K562 (cell line): ENCODE measurements at regions not wholly inside any gene's neighbourhood (a gene's known extent, or its start where the extent isn't known, plus 50 kb on each side); places are given as distances from the start of the nearest gene placed in this dataset.
"Not testable (repeated sequence)": the region's sequence is repeated elsewhere in the genome, so short reads cannot be mapped to it uniquely, and the experiment has no call there.

Experiments
- ATAC-seq: fragments of 200-7000 bp; cut with Tn5 transposase; 3 replicates; pipeline ENCODE4 v1.9.1; 2020; ENCODE audit warnings: moderate library complexity
- BruUV-seq: library from RNA; stranded (reverse); fragments of 400-500 nt; replicated peaks from 2 replicates; lab custom pipeline; 2021; lab: Mats Ljungman, UMichigan
- CTCF ChIA-PET: fragments of 300-600 bp; formaldehyde crosslinking; extraction: SDS; loops from one replicate; lab custom pipeline; 2021; ENCODE audit warnings: low intra/inter-chr PET ratio; lab: Yijun Ruan, JAX
- POLR2A ChIA-PET: fragments of 300-600, 350-650 bp; sonication (Branson Sonifier 250); formaldehyde crosslinking; extraction: SDS; loops from one replicate; lab custom pipeline; 2021; ENCODE audit warnings: antibody characterized with exemption, inconsistent platforms; lab: Yijun Ruan, JAX
- DNase-seq, 4 experiments: peaks; one replicate each; pipeline versions ENCODE4 v3.0.0 to v3.0.0-alpha.2; 2011 to 2018; ENCODE audit warnings: low spot score in 3 of 4, mixed read lengths in 3 of 4; ENCODE audit errors: extremely low read depth in 1 of 4
- FAIRE-seq: peaks from 2 replicates; lab custom pipeline; 2011; peaks lifted over from hg19 to GRCh38; lab: Jason Lieb, UNC
- H2AFZ ChIP-seq: 2 replicates; pipeline ENCODE4 v1.6.0; 2011; ENCODE audit warnings: low read depth, low read length, control low read depth, inconsistent platforms
- H3K27ac ChIP-seq: fragments of 200-600 bp; 3 replicates; pipeline ENCODE4 v1.8.0; 2011; ENCODE audit warnings: low read depth, mild to moderate bottlenecking, control low read depth, inconsistent platforms, low read length, moderate library complexity, mixed read lengths; ENCODE audit errors: extremely low read depth
- H3K27me3 ChIP-seq, 2 experiments: fragments of 300-600 bp in 1 of 2; 2 replicates in 1 of 2; 3 replicates in 1 of 2; pipeline versions ENCODE4 v1.6.0 to v1.8.0; 2011; ENCODE audit warnings: inconsistent platforms in 2 of 2, low read length in 2 of 2, mild to moderate bottlenecking in 1 of 2, mixed read lengths in 1 of 2, moderate library complexity in 1 of 2; ENCODE audit not compliant: control insufficient read depth in 2 of 2, insufficient read depth in 2 of 2
- H3K36me3 ChIP-seq: fragments of 300-600 bp; 3 replicates; pipeline ENCODE4 v1.8.0; 2011; ENCODE audit warnings: mild to moderate bottlenecking, low read length, inconsistent platforms; ENCODE audit not compliant: control insufficient read depth, insufficient read depth
- H3K4me1 ChIP-seq, 2 experiments: fragments of 200-600 bp in 1 of 2; replicated peaks in 1 of 2; 2 replicates in 1 of 2; 3 replicates in 1 of 2; pipeline versions ENCODE4 v1.5.1 to v1.8.0; 2011; ENCODE audit warnings: inconsistent platforms in 2 of 2, low read length in 2 of 2, mild to moderate bottlenecking in 1 of 2, mixed read lengths in 1 of 2, moderate library complexity in 1 of 2; ENCODE audit not compliant: control insufficient read depth in 2 of 2, insufficient read depth in 2 of 2
- H3K4me2 ChIP-seq: 2 replicates; pipeline ENCODE4 v1.6.1; 2011; ENCODE audit warnings: low read length, control low read depth, inconsistent platforms, mixed read lengths; ENCODE audit not compliant: insufficient read depth
- H3K4me3 ChIP-seq: fragments of 200-600 bp; sonication (generic), shearing (Covaris generic); 2 replicates; pipeline ENCODE4 v1.5.1; 2016; ENCODE audit warnings: control low read depth, inconsistent platforms
- H3K79me2 ChIP-seq: fragments of 200-600 bp; 3 replicates; pipeline ENCODE4 v1.8.0; 2011; ENCODE audit warnings: low read length, inconsistent platforms; ENCODE audit not compliant: control insufficient read depth, insufficient read depth
- H3K9ac ChIP-seq, 2 experiments: 2 replicates each; pipeline versions ENCODE4 v1.6.0 to v1.6.1; 2011; ENCODE audit warnings: low read depth in 2 of 2, low read length in 2 of 2, control low read depth in 1 of 2, inconsistent platforms in 1 of 2, mild to moderate bottlenecking in 1 of 2, mixed read lengths in 1 of 2; ENCODE audit not compliant: insufficient read depth in 1 of 2
- H3K9me1 ChIP-seq: one replicate; pipeline ENCODE4 v1.6.0; 2011; ENCODE audit warnings: inconsistent platforms, mild to moderate bottlenecking, low read length, moderate library complexity; ENCODE audit not compliant: control insufficient read depth, insufficient read depth
- H3K9me3 ChIP-seq: replicated peaks from 2 replicates; pipeline ENCODE4 v1.5.1; 2011; ENCODE audit warnings: low read depth, low read length, inconsistent platforms; ENCODE audit not compliant: control insufficient read depth, insufficient read depth
- H4K20me1 ChIP-seq: replicated peaks from 2 replicates; pipeline ENCODE4 v1.6.1; 2011; ENCODE audit warnings: low read length, inconsistent platforms, mixed read lengths; ENCODE audit not compliant: control insufficient read depth, insufficient read depth
- BCOR ChIP-seq: fragments of 450-650 bp; IDR thresholded peaks from 2 replicates; pipeline ENCODE4 v1.6.1; 2016
- KDM1A ChIP-seq, 2 experiments: fragments of 450-650 bp; IDR thresholded peaks; 2 replicates each; pipeline ENCODE4 v1.6.1; 2016; ENCODE audit warnings: mild to moderate bottlenecking in 2 of 2
- WGBS: fragments of 100-300 bp; shearing (Covaris generic); methylation state at CpG from one replicate; pipeline ENCODE4 v1.1.6; 2016; ENCODE audit warnings: low coverage, mixed read lengths; ENCODE audit not compliant: insufficient coverage; ENCODE audit errors: missing lambda C conversion rate; 5-methylcytosine and 5-hydroxymethylcytosine counted together
- in situ Hi-C: fragments of 300-500 bp; cut with MboI; formaldehyde crosslinking; loops from 4 replicates; pipeline ENCODE4 v1.15.0; 2018; ENCODE audit warnings: inconsistent platforms, mixed read lengths
- intact Hi-C: fragments of 100-400 bp; cut with micrococcal nuclease; formaldehyde crosslinking; loops from 2 replicates; pipeline ENCODE4 v1.14.2; 2022

GRCh38 chr2:57417007-57417406 lies 629.6 kb upstream of the VRK2 start:
- FAIRE-seq = no peak

GRCh38 chr2:57418859-57419346 lies 627.7 kb upstream of the VRK2 start:
- DNase-seq, intact Hi-C loops, H3K9ac ChIP-seq, H2AFZ ChIP-seq, H3K9me3 ChIP-seq, H3K4me1 ChIP-seq, H3K36me3 ChIP-seq, H4K20me1 ChIP-seq, POLR2A ChIA-PET, CTCF ChIA-PET, H3K27me3 ChIP-seq, H3K4me3 ChIP-seq, H3K9me1 ChIP-seq, BruUV-seq, H3K79me2 ChIP-seq, FAIRE-seq, H3K27ac ChIP-seq, ATAC-seq, H3K4me2 ChIP-seq: not testable (repeated sequence)
- WGBS = 3% methylated on average over 13 of the region's 14 CpGs
- in situ Hi-C loops = loop anchor here (10.0 kb wide), 1 partner anchor 1046 kb away; no protein-coding TSS in a partner anchor

More at GRCh38 chr2:57417007-57417406, 629.6 kb upstream of the VRK2 start:
- H3K79me2 ChIP-seq = no peaks in the 10 kb centered on the region
- H3K4me2 ChIP-seq = no peak overlapping the region
- no peaks in the 10 kb centered on the region for H3K27me3 ChIP-seq
- no peak overlapping the region for H3K9ac ChIP-seq
- H2AFZ ChIP-seq = no peak overlapping the region
- intact Hi-C loops = no loop called here
- POLR2A ChIA-PET = no interaction called here
- H3K4me1 ChIP-seq = no peaks in the 10 kb centered on the region
- ATAC-seq = no peak
- no peaks in the 10 kb centered on the region for H3K36me3 ChIP-seq
- TF ChIP-seq KDM1A (IDR thresholded peaks at IDR 0.05) (no peak), BCOR (no peak)
- no peaks in the 10 kb centered on the region for H3K9me1 ChIP-seq
- 6% methylated on average over 4 of the region's 4 CpGs for WGBS
- in situ Hi-C loops = loop anchor here (10.0 kb wide), 1 partner anchor 1048 kb away; no protein-coding TSS in a partner anchor
- DNase-seq = no peak
- CTCF ChIA-PET = no interaction called here
- BruUV-seq = no TSS peak
- H3K4me3 ChIP-seq = no peak overlapping the region
- no peaks in the 10 kb centered on the region for H3K9me3 ChIP-seq
- H4K20me1 ChIP-seq = no peaks in the 10 kb centered on the region
- no peak overlapping the region for H3K27ac ChIP-seq
